GM10266 (cell line): ENCODE measurements at regions not wholly inside any gene's neighbourhood (a gene's known extent, or its start where the extent isn't known, plus 50 kb on each side); places are given as distances from the start of the nearest gene placed in this dataset.

Source experiments
- DNase-seq: peaks from one replicate; pipeline ENCODE4 v3.0.0; 2012; ENCODE audit errors: extremely low spot score
- CTCF ChIP-seq: IDR thresholded peaks from 2 replicates; pipeline ENCODE4 v1.5.1; 2012; ENCODE audit warnings: mild to moderate bottlenecking, low read depth; ENCODE audit not compliant: control insufficient read depth, insufficient read depth; ENCODE audit errors: missing control alignments

- no peak for TF ChIP-seq CTCF
- DNase-seq: no peak
Measured at GRCh38 chr4:117488692-117489091, 403.3 kb upstream of the TRAM1L1 start.

GRCh38 chr4:117489107-117489506 lies 403.7 kb upstream of the TRAM1L1 start:
- TF ChIP-seq CTCF: no peak
- no peak for DNase-seq

- no peak for DNase-seq
- no peak for TF ChIP-seq CTCF
Measured at GRCh38 chr4:117491516-117491915, 406.1 kb upstream of the TRAM1L1 start.

GRCh38 chr4:117495802-117496201 lies 410.4 kb upstream of the TRAM1L1 start:
- DNase-seq: no peak
- no peak for TF ChIP-seq CTCF

GRCh38 chr4:117512414-117512813 lies 427.0 kb upstream of the TRAM1L1 start:
- DNase-seq: no peak
- TF ChIP-seq CTCF: no peak

- DNase-seq: no peak
- TF ChIP-seq CTCF: no peak
Measured at GRCh38 chr4:117514391-117515175, 429.2 kb upstream of the TRAM1L1 start.

GRCh38 chr4:117515921-117516320 lies 430.5 kb upstream of the TRAM1L1 start:
- TF ChIP-seq CTCF: no peak
- DNase-seq: no peak
